LNCAP (cell line): ENCODE measurements at regions not wholly inside any gene's neighbourhood (a gene's known extent, or its start where the extent isn't known, plus 50 kb on each side); places are given as distances from the start of the nearest gene placed in this dataset.

ENCODE experiments used
- CTCF ChIP-seq: fragments of 450-650 bp; IDR thresholded peaks from 2 replicates; pipeline ENCODE4 v1.5.1; 2017; ENCODE audit warnings: mild to moderate bottlenecking

DNA sequence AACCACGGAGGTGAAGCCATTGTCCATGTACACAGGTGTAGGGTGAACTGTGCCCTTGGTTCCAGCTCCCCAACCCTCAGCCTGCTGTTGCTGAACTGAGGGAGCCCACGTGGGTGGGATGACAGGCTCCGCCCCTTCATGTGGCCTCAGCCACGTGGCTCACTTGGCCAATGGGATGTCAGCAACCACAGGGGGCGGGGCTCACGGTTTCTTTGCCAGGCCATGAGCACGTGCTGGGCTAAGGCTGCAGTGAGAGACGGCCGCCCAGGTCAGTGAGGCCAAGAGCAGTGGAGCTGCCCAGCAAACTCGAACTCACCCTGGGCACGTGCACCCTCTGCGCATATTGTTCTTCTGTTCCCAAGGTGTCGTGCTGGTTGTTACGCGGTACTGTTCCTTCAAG, 282.6 kb downstream of the IRF8 start:
- TF ChIP-seq CTCF, result no peak

GRCh38 chr16:86184185-86184584, 285.2 kb downstream of the IRF8 start:
- TF ChIP-seq CTCF, result no peak

DNA sequence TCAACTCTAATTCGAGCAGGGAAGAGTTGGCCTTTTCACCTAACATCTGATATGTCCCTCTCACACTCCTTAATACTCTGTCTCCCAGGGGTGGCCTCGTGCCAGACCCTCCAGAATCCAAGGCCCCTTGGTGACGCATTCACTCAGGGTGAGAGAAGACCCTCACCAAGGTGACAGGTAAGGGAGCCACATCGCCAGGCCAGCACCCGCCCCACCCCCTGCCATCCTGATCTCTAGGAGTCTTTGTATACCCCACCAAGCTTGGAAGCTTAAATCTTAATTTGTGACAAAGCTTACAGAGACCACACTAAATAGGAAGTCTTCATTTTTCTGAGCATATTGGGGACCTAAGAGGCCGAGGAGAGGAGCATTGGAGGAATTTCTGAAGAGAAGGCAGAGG, 286.1 kb downstream of the IRF8 start:
- no peak for TF ChIP-seq CTCF

GRCh38 chr16:86186313-86186712, 287.4 kb downstream of the IRF8 start:
- no peak for TF ChIP-seq CTCF

GRCh38 chr16:86189934-86190333, 291.0 kb downstream of the IRF8 start:
- TF ChIP-seq CTCF, result no peak

- TF ChIP-seq CTCF, result no peak
These were observed 292.7 kb downstream of the IRF8 start for GRCh38 chr16:86191663-86192062.

GRCh38 chr16:86193528-86194193, 294.7 kb downstream of the IRF8 start:
- no peak for TF ChIP-seq CTCF
